Liver (tissue), 8 donors: ENCODE measurements at regions not wholly inside any gene's neighbourhood (a gene's known extent, or its start where the extent isn't known, plus 50 kb on each side); places are given as distances from the start of the nearest gene placed in this dataset.

Experiments used
- DNase-seq: peaks from one replicate; pipeline ENCODE4 v3.0.0-alpha.2; 2017; ENCODE audit warnings: low spot score
- H3K27ac ChIP-seq, 2 donors: one replicate each; pipeline ENCODE4 v1.7.0; 2013; ENCODE audit warnings: inconsistent platforms in 2 of 2, low read length in 2 of 2, control low read depth in 1 of 2, low read depth in 1 of 2, mild to moderate bottlenecking in 1 of 2
- H3K27me3 ChIP-seq, 4 donors: one replicate each; pipeline versions ENCODE4 v1.6.1 to v1.7.0; 2013; ENCODE audit warnings: low read length in 3 of 4, inconsistent platforms in 1 of 4, mild to moderate bottlenecking in 1 of 4, moderate library complexity in 1 of 4; ENCODE audit not compliant: control insufficient read depth in 4 of 4, insufficient read depth in 4 of 4
- H3K36me3 ChIP-seq, 4 donors: one replicate each; pipeline versions ENCODE4 v1.6.1 to v1.7.0; 2013; ENCODE audit warnings: low read length in 3 of 4, mild to moderate bottlenecking in 3 of 4, low read depth in 1 of 4, moderate library complexity in 1 of 4; ENCODE audit not compliant: control insufficient read depth in 4 of 4, insufficient read depth in 3 of 4
- H3K4me1 ChIP-seq, 4 donors: one replicate each; pipeline versions ENCODE4 v1.6.1 to v1.7.0; 2013; ENCODE audit warnings: low read length in 3 of 4, mild to moderate bottlenecking in 3 of 4, moderate library complexity in 1 of 4; ENCODE audit not compliant: control insufficient read depth in 4 of 4, insufficient read depth in 4 of 4
- H3K4me3 ChIP-seq, 3 donors: one replicate each; pipeline versions ENCODE4 v1.6.1 to v1.7.0; 2013; ENCODE audit warnings: low read length in 3 of 3, control low read depth in 1 of 3, low read depth in 1 of 3, mild to moderate bottlenecking in 1 of 3
- H3K9ac ChIP-seq, 2 donors: one replicate each; pipeline ENCODE4 v1.7.0; 2013; ENCODE audit warnings: low read length in 2 of 2, mild to moderate bottlenecking in 2 of 2, moderate library complexity in 2 of 2, control low read depth in 1 of 2, low read depth in 1 of 2
- H3K9me3 ChIP-seq, 4 donors: one replicate each; pipeline versions ENCODE4 v1.6.1 to v1.7.0; 2013; ENCODE audit warnings: low read length in 3 of 4; ENCODE audit not compliant: control insufficient read depth in 4 of 4
- EGR1 ChIP-seq, 2 donors: IDR thresholded peaks; 2 replicates each; pipeline ENCODE4 v1.6.1; 2016 to 2018; ENCODE audit warnings: antibody characterized with exemption in 2 of 2, low read depth in 2 of 2
- FOXA1 ChIP-seq: IDR thresholded peaks from 2 replicates; pipeline ENCODE4 v1.6.1; 2016; ENCODE audit warnings: antibody characterized with exemption
- FOXA2 ChIP-seq: IDR thresholded peaks from 2 replicates; pipeline ENCODE4 v1.6.1; 2016; ENCODE audit warnings: antibody characterized with exemption
- GABPA ChIP-seq, 2 donors: IDR thresholded peaks in 1 of 2; conservative IDR thresholded peaks in 1 of 2; 2 replicates each; pipeline ENCODE4 v1.6.1; 2016; ENCODE audit warnings: antibody characterized with exemption in 2 of 2, mild to moderate bottlenecking in 1 of 2, moderate library complexity in 1 of 2
- HNF4A ChIP-seq, 2 donors: conservative IDR thresholded peaks; 2 replicates each; pipeline ENCODE4 v1.6.1; 2016; ENCODE audit warnings: antibody characterized with exemption in 2 of 2, mild to moderate bottlenecking in 2 of 2
- HNF4G ChIP-seq: IDR thresholded peaks from 2 replicates; pipeline ENCODE4 v1.6.1; 2016; ENCODE audit warnings: antibody characterized with exemption
- JUND ChIP-seq, 2 donors: IDR thresholded peaks; 2 replicates each; pipeline ENCODE4 v1.6.1; 2016; ENCODE audit warnings: antibody characterized with exemption in 2 of 2
- NR2F2 ChIP-seq: IDR thresholded peaks from 2 replicates; pipeline ENCODE4 v1.6.1; 2016; ENCODE audit warnings: antibody characterized with exemption
- RAD21 ChIP-seq, 2 donors: IDR thresholded peaks; 2 replicates each; pipeline ENCODE4 v1.6.1; 2016; ENCODE audit warnings: antibody characterized with exemption in 2 of 2, mild to moderate bottlenecking in 2 of 2
- REST ChIP-seq: IDR thresholded peaks from 2 replicates; pipeline ENCODE4 v1.6.1; 2016; ENCODE audit warnings: antibody characterized with exemption, mild to moderate bottlenecking
- RXRA ChIP-seq, 2 donors: IDR thresholded peaks; 2 replicates each; pipeline ENCODE4 v1.6.1; 2017 to 2018; ENCODE audit warnings: antibody characterized with exemption in 2 of 2, mild to moderate bottlenecking in 1 of 2
- SP1 ChIP-seq: IDR thresholded peaks from 2 replicates; pipeline ENCODE4 v1.6.1; 2018; ENCODE audit warnings: antibody characterized with exemption, mild to moderate bottlenecking
- TAF1 ChIP-seq: conservative IDR thresholded peaks from 2 replicates; pipeline ENCODE4 v1.6.1; 2016; ENCODE audit warnings: antibody characterized with exemption, mild to moderate bottlenecking
- YY1 ChIP-seq: IDR thresholded peaks from 2 replicates; pipeline ENCODE4 v1.6.1; 2016; ENCODE audit warnings: antibody characterized with exemption, mild to moderate bottlenecking
- WGBS: extraction: QIAGEN DNeasy Blood & Tissue Kit; methylation state at CpG from one replicate; pipeline ENCODE4 v1.1.7; 2013; 5-methylcytosine and 5-hydroxymethylcytosine counted together
- TF ChIP-seq, protein P1 (sequence below): IDR thresholded peaks from 2 replicates; pipeline ENCODE4 v1.6.1; 2016; ENCODE audit warnings: antibody characterized with exemption
- TF ChIP-seq, protein P2 (sequence below): IDR thresholded peaks from 2 replicates; pipeline ENCODE4 v1.6.1; 2016; ENCODE audit warnings: antibody characterized with exemption
- TF ChIP-seq, protein P3 (sequence below): IDR thresholded peaks from 2 replicates; pipeline ENCODE4 v1.6.1; 2016; ENCODE audit warnings: antibody characterized with exemption
- TF ChIP-seq, protein P4 (sequence below): fragments of 150-350 bp; IDR thresholded peaks from 2 replicates; pipeline ENCODE4 v1.5.1; 2017; ENCODE audit warnings: improper control_type of control experiment, low read depth, low read length; ENCODE audit not compliant: missing input control
- donor health status: healthy.
- donor health status: healthy.
- donor health status: healthy.
- donor health status: healthy.
- donor health status: healthy.

DNA sequence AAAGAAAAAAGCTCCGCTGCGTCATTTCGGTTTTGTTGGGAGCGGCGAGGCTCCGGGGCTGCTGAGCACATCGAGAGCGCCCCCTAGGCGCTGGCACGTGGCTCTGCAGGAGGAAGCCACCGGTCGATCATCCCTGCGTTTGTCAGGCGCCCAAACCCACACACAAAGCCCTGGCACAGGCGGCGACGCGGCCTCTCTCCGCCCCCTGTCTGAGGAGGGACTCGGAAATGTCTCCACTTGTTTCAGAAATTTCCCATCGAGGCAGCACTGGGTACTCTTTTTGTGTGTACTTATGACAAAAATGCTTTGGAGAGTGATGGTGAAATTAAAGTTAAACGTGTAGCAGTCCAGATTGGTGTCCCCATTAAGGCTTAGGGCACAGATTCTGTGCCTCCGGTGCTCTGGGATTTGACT is 407.3 kb upstream of the ONECUT1 start:
- Histone ChIP-seq H3K9ac (peak overlapping the region; percentile 25 to 45), H3K27me3 (no peaks in the 10 kb centered on the region), H3K36me3 (no peaks in the 10 kb centered on the region), H3K4me1 (peaks cover 0 to 10% (median 6%) of the 10 kb centered on the region in 4 donors), H3K9me3 (no peaks in the 10 kb centered on the region), H3K4me3 (peak overlapping the region in 1 of 3 donors; percentile 41), H3K27ac (no peak overlapping the region)
- 3% methylated on average over 23 of the region's 23 CpGs for WGBS
- TF ChIP-seq RAD21 (IDR thresholded peaks at IDR 0.05) (peak; percentile 94 to 95), HNF4A (conservative IDR thresholded peaks at IDR 0.05) (peak in 1 of 2 donors; percentile 26), FOXA2 (no peak), REST (peak; percentile 73), GABPA (IDR thresholded peaks at IDR 0.05 in 1 of 2, conservative IDR thresholded peaks at IDR 0.05 in 1 of 2) (no peak), FOXA1 (no peak), NR2F2 (no peak), HNF4G (no peak), YY1 (peak; percentile 53), EGR1 (IDR thresholded peaks at IDR 0.05; ENCODE audit: low read depth in 2 of 2) (no peak), TAF1 (no peak), SP1 (peak; percentile 42), RXRA (IDR thresholded peaks at IDR 0.05) (peak; percentile 45 to 73), JUND (IDR thresholded peaks at IDR 0.05) (no peak)
- TF ChIP-seq, protein P1, sequence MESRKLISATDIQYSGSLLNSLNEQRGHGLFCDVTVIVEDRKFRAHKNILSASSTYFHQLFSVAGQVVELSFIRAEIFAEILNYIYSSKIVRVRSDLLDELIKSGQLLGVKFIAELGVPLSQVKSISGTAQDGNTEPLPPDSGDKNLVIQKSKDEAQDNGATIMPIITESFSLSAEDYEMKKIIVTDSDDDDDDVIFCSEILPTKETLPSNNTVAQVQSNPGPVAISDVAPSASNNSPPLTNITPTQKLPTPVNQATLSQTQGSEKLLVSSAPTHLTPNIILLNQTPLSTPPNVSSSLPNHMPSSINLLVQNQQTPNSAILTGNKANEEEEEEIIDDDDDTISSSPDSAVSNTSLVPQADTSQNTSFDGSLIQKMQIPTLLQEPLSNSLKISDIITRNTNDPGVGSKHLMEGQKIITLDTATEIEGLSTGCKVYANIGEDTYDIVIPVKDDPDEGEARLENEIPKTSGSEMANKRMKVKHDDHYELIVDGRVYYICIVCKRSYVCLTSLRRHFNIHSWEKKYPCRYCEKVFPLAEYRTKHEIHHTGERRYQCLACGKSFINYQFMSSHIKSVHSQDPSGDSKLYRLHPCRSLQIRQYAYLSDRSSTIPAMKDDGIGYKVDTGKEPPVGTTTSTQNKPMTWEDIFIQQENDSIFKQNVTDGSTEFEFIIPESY, result no peak
- TF ChIP-seq, protein P2, sequence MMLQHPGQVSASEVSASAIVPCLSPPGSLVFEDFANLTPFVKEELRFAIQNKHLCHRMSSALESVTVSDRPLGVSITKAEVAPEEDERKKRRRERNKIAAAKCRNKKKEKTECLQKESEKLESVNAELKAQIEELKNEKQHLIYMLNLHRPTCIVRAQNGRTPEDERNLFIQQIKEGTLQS, result no peak
- TF ChIP-seq, protein P3, sequence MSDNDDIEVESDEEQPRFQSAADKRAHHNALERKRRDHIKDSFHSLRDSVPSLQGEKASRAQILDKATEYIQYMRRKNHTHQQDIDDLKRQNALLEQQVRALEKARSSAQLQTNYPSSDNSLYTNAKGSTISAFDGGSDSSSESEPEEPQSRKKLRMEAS, result peak; percentile 80
- TF ChIP-seq, protein P4, sequence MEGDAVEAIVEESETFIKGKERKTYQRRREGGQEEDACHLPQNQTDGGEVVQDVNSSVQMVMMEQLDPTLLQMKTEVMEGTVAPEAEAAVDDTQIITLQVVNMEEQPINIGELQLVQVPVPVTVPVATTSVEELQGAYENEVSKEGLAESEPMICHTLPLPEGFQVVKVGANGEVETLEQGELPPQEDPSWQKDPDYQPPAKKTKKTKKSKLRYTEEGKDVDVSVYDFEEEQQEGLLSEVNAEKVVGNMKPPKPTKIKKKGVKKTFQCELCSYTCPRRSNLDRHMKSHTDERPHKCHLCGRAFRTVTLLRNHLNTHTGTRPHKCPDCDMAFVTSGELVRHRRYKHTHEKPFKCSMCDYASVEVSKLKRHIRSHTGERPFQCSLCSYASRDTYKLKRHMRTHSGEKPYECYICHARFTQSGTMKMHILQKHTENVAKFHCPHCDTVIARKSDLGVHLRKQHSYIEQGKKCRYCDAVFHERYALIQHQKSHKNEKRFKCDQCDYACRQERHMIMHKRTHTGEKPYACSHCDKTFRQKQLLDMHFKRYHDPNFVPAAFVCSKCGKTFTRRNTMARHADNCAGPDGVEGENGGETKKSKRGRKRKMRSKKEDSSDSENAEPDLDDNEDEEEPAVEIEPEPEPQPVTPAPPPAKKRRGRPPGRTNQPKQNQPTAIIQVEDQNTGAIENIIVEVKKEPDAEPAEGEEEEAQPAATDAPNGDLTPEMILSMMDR, result peak; percentile 90
- DNase-seq, result peak; percentile 63
